WI38 (cell line): ENCODE measurements at regions not wholly inside any gene's neighbourhood (a gene's known extent, or its start where the extent isn't known, plus 50 kb on each side); places are given as distances from the start of the nearest gene placed in this dataset.

Experiments used
- H3K4me3 ChIP-seq: 2 replicates; pipeline ENCODE4 v1.5.1; 2011; ENCODE audit warnings: low read depth, mild to moderate bottlenecking, control low read depth, low read length
- CTCF ChIP-seq: IDR thresholded peaks from 2 replicates; pipeline ENCODE4 v1.5.1; 2012; ENCODE audit warnings: low read depth, mild to moderate bottlenecking, control low read depth, low read length

DNA sequence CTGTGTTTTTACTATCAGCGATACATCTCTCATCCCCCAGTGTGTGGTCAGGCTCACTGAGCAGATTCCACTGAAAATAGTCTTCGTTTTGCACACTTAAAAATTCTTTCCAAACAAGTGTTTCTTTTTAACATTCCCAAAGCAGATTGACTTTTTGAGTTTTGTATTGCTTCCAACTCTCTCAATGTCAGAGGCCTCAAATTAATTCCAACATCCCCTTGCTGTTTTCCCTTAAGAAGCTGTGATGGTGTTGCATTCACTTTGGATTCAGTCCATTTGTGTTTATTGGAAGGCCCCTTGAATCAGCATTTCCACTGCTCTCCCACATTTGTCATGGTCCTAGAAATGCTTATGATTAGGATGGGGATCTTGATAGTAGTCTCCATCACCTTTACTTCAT lies 228.7 kb downstream of the KCNRG start:
- no peak for TF ChIP-seq CTCF
- no peak overlapping the region for H3K4me3 ChIP-seq

- H3K4me3 ChIP-seq = no peak overlapping the region
- TF ChIP-seq CTCF = no peak
Measured at GRCh38 chr13:50244355-50244712, 229.1 kb downstream of the KCNRG start.

DNA sequence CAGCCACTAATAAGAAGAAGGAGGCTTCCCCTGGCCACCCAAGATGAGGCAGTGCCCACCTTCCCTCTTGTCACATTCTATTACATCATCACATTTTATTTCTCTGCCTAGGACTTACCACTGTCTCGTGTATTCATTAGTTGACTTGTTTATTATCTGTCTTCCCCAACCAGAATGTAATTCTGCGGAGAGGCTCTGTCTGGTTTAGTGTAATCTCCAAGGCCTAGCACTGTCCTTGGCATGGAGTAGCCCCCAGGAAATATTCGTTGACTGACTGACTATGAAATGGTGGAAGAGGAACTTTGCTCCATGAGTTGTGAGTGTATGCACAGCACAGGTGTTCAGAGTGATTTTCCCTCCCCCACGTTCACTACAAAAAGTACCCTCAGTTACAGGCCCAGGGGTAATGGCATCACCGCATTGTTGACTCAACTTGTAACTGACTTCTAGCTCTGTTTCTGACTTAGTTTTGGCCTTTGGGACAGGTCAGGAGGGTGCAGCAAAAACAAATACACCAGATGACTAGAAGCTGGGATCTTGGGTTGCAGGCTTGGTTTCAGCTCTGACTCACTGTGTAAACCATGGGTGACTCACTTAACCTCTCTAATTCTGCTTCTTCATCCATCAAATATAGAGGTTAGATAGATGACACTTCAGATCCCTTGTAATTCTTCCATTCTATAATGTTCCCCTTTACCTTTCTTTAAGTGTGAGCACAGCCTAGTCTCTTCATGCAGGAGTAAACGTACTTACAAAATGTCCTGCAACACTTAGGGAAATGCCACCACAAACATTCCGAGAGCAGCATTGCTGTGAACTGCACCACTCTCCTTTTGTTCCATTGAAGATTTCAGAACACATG lies 229.7 kb downstream of the KCNRG start:
- no peak overlapping the region for H3K4me3 ChIP-seq
- no peak for TF ChIP-seq CTCF

DNA sequence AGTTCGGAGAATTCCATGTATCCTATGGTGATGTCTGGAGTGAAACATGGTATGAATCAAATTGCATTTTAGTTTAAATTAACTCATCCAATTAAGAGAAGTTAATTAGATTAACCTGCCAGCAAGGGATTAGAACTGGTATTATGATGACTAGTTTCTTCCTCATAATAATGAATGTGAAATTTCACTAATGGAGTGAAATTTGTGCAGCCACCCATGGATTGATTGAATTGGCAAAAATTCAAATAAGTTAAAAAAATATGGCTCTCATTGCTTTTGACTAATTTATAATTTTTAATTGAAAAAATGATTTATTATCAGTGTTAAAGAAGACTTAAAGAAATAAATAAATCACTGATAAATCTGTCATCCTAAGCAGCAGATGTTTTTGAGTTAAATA lies 232.0 kb downstream of the KCNRG start:
- TF ChIP-seq CTCF = no peak
- no peak overlapping the region for H3K4me3 ChIP-seq

- TF ChIP-seq CTCF = no peak
- no peak overlapping the region for H3K4me3 ChIP-seq
Measured at GRCh38 chr13:50248516-50249143, 233.4 kb downstream of the KCNRG start.

GRCh38 chr13:50249144-50249521 lies 233.9 kb downstream of the KCNRG start:
- no peak for TF ChIP-seq CTCF
- no peak overlapping the region for H3K4me3 ChIP-seq

- no peak for TF ChIP-seq CTCF
Measured at GRCh38 chr13:50250401-50250800, 235.2 kb downstream of the KCNRG start.

More at GRCh38 chr13:50250401-50250800, 235.2 kb downstream of the KCNRG start:
- no peak overlapping the region for H3K4me3 ChIP-seq
